Right ventricle myocardium superior (tissue), 1 donor: ENCODE measurements at regions not wholly inside any gene's neighbourhood (a gene's known extent, or its start where the extent isn't known, plus 50 kb on each side); places are given as distances from the start of the nearest gene placed in this dataset.
"Not testable (repeated sequence)": the region's sequence is repeated elsewhere in the genome, so short reads cannot be mapped to it uniquely, and the experiment has no call there.

Experiments
- ATAC-seq: fragments of 200-7000 bp; cut with Tn5 transposase; one replicate; pipeline ENCODE4 v1.9.1; 2020; ENCODE audit warnings: mild to moderate bottlenecking; ENCODE audit not compliant: poor library complexity
- DNase-seq: peaks from one replicate; pipeline ENCODE4 v3.0.0-alpha.2; 2020
- intact Hi-C: fragments of 100-400 bp; cut with DNase I; formaldehyde crosslinking; loops from one replicate; pipeline ENCODE4 v1.11.2; 2022
- donor health status: DM: no; HTN: yes; CAD: no; lungs with severe emphysema.

DNA sequence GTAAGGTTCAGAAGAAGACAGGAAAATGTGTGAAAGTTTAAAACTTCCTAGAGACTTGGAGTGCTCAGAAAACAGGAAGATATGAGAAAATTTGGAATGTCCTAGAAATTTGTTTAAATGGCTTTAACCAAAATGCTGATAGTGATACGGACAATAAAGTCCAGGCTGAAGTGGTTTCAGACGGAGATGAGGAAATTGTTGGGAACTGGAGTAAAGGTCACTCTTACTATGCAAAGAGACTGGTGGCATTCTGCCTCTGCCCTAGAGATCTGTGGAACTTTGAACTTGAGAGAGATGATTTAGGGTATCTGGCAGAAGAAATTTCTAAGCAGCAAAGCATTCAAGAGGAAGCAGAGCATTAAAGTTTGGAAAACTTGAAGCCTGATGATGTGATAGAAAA, 126.7 kb upstream of the TGFBR2 start:
- DNase-seq, intact Hi-C loops: not testable (repeated sequence)
- peak; percentile 66 for ATAC-seq

DNA sequence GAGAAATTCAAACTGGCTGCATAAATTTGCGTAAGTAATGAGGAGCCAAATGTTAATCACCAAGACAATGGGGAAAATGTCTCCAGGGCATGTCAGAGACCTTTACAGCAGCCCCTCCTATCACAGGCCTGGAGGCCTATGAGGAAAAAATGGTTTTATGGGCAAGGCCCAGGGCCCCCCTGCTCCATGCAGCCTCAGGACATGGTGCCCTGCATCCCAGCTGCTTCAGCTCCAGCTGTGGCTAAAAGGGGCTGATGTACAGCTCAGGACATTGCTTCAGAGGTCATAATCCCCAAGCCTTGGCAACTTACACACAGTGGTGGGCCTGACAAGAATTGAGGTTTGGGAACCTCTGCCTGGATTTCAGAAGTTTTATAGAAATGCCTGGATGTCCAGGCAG, 126.2 kb upstream of the TGFBR2 start:
- ATAC-seq: peak; percentile 37
- intact Hi-C loops, DNase-seq: not testable (repeated sequence)

DNA sequence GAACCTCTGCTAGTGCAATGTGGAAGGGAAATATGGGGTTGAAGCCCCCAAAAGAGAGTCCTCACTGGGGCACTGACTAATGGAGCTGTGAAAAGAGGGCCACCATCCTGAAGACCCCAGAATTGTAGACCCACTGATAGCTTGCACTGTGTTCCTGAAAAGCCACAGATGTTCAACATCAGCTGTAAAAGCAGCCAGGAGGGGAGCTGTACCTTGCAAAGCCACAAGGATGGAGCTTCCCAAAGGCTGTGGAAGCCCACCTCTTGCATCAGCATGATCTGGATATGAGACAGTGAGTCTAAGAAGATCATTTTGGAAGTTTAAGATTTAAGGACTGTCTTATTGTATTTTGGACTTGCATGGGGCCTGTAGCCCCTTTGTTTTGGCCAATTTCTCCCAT, 125.8 kb upstream of the TGFBR2 start:
- no peak for ATAC-seq
- DNase-seq: no peak
- intact Hi-C loops: no loop called here

DNA sequence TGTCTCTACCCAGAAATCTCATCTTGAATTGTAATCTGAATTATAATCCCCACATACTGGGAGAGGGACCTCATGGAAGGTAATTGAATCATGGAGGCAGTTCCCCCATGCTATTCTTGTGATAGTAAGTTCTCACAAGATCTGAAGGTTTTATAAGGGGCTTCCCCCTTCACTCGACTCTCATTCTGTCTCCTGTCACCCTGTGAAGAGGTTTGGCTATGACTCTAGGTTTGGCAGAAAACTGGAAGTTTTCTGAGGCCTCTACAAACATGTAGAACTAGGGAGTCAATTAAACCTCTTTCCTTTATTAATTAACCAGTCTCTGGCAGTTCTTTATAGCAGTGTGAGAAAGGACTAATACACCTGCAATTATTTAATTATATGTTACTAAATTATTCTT, 125.2 kb upstream of the TGFBR2 start:
- ATAC-seq: no peak
- intact Hi-C loops: no loop called here
- no peak for DNase-seq

DNA sequence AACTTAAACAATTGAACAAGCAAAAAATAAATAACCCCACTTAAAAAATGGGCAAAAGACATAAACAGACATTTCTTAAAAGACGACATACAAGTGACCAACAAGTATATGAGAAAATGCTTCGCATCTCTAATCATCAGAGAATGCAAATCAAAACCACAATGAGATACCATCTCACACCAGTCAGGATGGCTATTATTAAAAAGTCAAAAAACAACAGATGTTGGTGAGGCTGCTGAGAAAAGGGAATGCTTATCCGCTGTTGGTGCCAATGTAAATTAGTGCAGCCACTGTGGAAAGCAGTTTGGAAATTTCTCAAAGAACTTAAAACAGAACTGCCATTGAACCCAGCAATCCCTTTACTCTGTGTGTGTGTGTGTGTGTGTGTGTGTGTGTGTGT, 122.2 kb upstream of the TGFBR2 start:
- DNase-seq, intact Hi-C loops, ATAC-seq: not testable (repeated sequence)

DNA sequence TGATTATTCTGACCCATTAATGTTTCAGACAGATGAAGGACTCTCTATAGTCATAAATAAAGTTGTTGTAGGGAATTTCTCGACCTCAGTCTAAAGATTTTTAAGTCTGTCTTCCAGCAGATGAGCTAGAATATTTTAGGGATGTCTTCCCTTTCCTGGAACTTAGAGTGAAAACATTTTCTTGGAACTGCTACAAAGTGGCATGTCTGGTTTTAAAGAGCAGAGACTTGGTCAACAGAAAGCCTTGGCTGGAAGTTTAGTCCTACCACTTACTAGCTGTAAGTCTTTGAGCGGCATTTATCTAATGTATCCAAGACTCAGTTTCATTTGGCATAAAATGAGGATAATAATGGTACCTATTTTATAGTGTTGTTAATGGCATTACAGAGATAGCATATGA, 120.0 kb upstream of the TGFBR2 start:
- DNase-seq (no peak), ATAC-seq (no peak)
- intact Hi-C loops: no loop called here

DNA sequence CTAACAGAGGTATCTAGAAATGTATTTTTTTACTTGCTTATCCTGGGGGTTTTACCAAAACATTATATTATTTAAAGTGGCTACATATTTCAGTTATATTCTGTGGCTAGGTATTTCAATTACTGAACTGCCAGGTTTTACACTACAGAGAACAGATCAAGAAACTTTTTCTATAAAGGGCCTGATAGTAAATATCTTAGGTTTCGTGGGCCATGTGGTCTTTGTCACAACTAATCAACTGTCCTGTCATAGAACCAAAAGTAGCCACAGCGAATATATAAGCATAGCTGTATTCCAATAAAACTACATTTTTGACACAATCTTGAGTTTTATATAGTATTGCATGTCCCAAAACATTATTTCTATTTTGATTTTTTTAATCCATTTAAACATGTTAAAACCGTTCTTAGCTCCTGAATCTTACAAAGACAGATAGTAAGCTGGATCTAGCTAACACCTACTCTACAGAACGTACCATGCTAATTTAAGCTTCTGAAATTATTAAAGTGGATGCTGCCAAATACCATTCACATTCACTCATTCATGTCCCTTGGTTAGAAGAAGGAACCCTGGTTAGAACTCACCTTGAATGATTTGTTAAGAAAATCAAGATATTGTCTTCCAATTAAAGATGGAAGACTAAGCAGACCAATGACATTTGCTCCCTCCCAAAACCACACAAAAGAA, 118.2 kb upstream of the TGFBR2 start:
- intact Hi-C loops: no loop called here
- no peak for DNase-seq
- peak; percentile 67 for ATAC-seq

DNA sequence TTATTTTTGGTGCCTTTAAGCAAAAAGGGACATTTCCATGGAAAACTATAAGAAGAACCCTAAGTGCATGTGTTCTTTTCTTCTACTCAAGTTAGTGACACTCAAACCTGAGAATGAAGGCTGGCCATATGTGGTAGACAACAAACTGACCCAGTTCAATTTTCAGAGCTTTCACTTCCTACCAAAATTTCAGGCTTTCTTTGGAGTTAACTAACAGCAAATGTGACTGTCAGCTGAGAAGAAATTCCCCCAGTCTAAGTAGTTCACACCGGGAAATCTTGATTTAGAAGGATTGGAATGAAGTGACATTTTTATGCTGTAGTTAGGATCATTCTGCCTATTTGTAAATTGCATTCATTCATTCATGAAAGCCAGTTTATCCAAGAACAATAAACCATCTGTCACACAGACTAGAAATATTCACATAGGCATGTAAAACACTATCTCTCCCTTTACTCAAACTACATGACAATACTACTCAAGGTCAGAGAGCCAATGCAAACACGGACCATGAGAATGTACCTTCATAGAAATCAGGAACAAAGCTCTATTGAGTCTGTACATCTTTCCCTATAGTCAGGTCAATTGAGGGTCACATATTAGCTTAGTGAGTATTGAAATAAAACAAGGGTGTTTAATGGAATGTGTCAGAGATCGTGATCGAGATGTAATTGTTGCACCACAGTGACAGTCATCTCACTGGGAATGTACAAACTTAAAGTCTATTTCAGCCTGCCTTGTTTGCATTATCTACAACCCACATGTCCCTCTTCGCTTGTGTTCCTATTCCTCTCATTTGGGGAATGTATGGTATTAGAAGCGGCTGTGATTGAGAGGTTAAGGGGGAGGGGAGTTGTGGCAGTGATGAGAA, 113.8 kb upstream of the TGFBR2 start:
- ATAC-seq: no peak
- intact Hi-C loops: no loop called here

DNA sequence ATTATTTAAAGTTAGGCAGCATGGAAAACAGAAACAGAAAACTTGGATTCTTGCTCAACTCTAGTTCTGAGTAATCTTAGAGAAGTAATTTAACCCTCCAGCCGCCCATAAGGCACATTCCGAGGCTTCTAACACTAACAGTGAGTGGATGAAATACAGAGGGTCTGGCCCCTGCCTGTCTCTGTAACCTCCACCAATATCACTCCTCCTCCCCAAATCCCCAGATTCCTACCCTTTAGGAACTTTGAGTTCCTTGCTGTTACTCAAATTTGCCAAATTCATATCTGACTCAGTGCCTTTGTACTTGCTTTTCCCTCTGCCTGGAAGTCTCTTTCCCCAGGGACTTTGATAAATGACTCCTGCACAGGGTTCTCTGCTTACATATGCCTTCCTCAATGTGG, 112.5 kb upstream of the TGFBR2 start:
- intact Hi-C loops: no loop called here

More for the DNA sequence above, 113.8 kb upstream of the TGFBR2 start:
- DNase-seq: no peak

DNA sequence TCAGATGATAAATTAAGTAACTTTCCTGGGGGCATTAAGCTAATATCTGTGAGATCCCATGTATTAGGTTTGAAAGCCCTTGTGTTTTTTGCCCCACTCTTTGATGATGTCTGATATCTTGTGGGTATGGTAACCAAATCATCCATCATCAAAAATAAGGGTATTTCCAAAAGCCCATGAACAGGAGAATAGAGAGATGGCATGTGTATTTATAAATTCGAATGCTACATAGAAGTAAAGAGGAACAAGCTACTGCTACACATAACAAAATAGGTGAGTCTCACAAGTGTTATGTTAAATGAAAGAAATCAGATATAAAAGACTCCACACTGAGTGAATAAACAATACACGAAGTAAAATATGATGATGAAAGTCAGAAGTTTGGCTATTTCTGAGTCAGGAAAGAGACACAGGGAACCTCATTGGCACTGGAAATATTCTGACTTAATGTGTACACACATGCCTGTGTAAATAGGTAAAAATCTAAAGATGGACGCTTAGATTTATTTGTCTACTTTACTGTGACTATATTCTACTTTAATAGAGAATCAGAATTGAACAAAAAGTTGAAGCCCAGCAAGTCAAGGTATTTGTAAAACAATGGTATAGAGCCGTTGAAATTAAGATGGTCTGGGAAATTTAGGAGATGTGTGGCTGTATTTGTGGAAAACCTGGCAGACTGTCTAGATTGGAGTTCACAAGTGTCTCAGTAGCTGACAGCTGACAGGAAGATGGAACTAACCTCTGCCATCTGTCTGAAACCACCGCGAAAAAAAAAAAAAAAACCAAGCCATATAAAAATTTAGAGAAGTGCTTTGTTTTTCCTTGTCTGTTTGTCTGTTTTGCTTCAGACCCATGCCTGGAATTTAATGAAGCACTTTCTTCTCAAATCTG, 111.0 kb upstream of the TGFBR2 start:
- no peak for DNase-seq
- no peak for ATAC-seq
- intact Hi-C loops: no loop called here

More for the DNA sequence above, 112.5 kb upstream of the TGFBR2 start:
- ATAC-seq (peak; percentile 60), DNase-seq (no peak)

DNA sequence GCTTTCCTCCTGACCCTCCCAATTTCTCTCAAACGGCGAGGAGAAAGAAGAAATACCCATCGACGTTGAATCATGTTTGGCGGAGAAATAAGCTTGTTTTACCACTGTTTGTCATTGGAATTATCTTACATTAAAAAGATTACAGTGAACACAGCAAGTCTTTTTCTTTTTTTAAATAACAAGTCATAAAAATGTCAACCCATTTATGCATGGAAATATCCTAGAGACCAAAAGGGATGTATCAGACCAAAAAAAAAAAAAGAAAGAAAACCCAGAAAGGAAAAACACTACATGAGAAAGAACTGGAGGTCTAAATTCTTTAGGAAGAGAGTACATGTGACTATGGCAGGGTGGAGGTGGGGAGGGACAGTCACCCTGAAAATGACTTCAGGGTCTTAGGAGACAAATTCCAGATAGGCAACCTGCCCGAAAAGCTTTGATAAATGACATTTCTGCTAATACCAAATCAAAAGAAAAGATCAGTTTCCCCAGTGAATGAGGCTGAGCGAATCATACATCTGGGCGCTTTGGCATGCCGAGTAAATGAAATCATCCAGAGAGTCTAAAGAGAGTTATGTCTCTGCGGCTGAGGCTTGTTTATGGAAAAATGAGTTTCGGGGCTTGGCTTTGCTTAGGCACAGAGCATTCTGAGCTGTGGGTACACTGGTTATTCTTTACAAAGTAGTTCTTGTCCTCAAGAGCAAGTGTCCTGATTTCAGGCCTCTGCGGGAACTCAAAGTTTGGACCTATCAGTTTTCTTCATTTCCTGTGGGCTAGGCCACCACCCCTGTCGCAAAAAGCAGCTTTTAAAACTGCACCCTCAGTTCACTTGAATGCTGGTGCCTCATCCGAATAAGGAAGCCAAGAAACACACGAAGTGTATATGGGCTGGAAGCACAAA, 110.1 kb upstream of the TGFBR2 start:
- intact Hi-C loops: no loop called here
- ATAC-seq: peak; percentile 58
- DNase-seq: peak; percentile 50

DNA sequence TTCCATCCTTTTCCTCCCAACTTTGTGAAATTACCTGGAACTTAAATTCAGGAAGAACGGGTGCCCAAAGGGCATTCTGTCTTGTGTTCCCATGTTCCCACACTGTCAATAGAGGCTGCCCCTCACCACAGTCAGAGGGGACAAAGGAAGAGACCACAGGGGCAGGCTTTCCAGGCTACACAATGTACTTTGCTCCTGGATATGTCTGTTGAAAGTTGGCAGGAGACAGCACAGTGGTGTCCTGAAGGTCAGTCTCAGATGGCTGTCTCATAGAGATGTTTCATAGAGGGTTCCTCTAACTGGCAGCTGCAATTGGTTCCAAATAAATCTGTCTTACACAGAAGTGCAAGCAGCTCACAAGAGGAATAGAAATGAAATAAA, 107.8 kb upstream of the TGFBR2 start:
- intact Hi-C loops: no loop called here
- ATAC-seq: peak; percentile 47
- no peak for DNase-seq

DNA sequence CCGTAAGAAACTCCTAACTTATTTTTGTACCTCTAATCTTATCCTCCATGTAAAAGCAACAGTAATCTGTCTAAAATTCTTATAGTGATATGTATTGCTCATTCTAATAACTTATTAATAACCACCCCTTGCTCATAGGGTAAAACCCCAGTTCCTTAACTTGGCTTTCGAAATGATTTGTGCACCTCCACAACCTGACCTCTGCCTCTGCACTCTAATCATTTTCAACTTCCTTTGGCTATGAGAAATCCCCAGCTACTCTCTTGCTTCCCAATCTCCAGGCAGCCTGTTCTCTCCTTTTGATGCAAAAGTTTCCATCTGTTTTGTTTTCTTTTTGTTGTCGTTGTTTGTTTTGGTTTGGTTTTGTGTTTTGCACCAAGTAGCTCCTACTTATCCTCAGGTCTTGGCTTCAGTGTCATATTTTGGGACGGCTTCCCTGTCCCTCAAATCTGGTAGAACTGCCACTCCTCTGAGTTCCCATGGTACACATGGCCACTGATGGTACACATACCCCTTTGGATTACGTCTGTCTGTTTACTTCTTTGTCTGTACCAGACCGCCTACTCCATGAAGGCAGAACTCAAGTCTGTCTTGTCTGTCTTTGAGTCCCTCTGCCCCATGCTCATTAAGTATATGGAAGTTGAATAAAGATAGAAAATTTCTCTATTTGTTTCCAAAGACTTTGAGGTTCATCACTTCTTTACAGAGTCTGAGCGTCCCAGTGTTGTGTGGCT, 105.6 kb upstream of the TGFBR2 start:
- ATAC-seq (no peak), DNase-seq (no peak)
- intact Hi-C loops: no loop called here

DNA sequence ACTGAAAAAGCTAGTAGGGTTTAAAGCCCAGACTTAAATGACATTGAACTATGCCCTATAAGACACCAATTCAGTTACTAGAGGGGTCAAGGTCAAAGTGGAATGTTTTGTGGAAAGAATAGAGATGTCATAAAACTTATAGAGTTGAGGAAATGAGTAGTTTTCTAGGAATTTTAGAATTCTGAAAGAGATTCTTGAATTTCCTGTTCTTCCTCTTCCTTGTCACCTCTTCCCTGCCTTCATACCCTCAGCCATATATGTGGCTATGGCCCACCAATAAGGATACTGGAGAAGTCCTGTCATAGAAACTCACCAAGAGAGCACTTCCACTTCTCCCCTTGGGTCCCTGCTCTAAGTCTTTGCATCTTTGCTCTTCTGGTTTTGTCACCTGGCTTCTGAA, 104.9 kb upstream of the TGFBR2 start:
- intact Hi-C loops: no loop called here
- no peak for ATAC-seq
- DNase-seq: no peak

DNA sequence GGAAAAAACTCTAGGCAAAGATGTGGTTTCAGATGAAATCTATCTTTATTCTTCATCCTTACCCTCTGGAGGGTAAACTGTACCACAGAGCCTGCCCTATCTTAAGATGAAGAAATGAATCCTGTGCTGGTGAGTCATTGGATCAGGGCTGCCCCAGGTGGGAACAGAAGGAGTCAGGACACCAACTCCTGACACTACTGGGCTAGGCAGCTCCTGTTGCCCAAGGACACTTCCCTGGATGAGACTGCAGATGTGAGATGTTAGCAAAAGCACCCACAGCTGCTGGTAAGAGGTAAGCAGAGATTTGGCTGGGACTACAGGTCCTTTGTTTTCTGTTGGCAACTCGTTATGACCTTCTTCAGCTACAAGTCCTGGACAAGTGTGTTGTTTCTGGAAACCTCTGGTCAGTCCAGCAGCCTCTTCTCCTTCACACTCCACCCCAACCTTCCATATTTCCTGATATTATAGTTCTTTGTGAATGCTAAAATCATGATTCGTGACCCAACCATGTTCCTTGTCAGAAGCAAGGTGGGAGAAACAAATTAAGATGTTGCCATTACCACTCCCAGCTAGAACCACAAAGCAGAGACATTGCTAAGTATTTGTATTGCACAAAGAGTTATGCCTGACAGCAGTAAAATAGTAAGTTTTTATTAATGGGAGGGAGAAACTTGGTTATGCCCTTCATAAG, 104.2 kb upstream of the TGFBR2 start:
- intact Hi-C loops: no loop called here
- DNase-seq: no peak
- no peak for ATAC-seq

DNA sequence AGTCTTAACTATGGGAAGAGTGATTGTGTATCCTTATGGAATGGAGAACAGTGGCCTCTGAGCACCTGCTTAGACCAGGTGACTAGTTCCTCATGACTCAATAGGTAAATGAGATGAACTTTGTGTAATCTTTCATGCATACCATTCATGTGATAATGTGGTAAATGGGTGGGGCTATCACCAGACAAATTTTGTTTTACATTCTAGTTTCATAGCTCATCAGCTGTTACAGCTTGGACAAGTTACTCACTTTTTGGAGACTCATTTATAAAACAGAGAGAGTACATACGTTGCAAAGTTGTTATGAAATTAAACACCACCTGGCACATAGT, 103.7 kb upstream of the TGFBR2 start:
- DNase-seq: no peak
- intact Hi-C loops: no loop called here
- ATAC-seq: no peak

DNA sequence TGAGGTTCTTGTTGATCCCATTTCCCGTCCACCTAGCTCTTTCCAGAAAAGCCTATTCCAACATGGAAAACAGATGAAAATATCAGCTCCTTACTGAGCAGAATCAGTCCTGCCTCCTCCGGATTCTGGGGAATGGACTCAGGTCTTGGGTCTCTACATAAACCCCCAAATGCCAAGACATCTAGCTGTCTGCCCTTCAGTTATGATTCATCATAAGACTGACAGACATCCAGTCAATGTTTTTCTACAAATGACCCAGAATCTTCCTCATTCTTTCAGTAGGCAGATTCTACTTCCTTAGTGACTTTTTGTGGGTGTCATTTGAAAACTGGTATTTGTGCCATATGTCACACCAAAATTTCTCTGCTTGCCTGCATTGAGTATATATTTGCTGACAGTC, 103.0 kb upstream of the TGFBR2 start:
- intact Hi-C loops: no loop called here
- no peak for ATAC-seq

More for the DNA sequence above, 103.0 kb upstream of the TGFBR2 start:
- no peak for DNase-seq
